A549 (cell line): ENCODE measurements at regions not wholly inside any gene's neighbourhood (a gene's known extent, or its start where the extent isn't known, plus 50 kb on each side); places are given as distances from the start of the nearest gene placed in this dataset.

Source experiments
- ATAC-seq, 2 experiments: fragments of 200-7000 bp in 1 of 2; fragments of >200 bp in 1 of 2; cut with Nextera tagmentation in 1 of 2; cut with Tn5 transposase in 1 of 2; 3 replicates each; pipeline versions ENCODE4 v1.8.0 to v1.9.1; 2018 to 2020; ENCODE audit warnings: mild to moderate bottlenecking in 1 of 2, moderate library complexity in 1 of 2
- CTCF ChIA-PET: fragments of 300-600 bp; sonication (Branson Sonifier 250); formaldehyde crosslinking; extraction: SDS; loops from one replicate; lab custom pipeline; 2021; ENCODE audit warnings: antibody characterized with exemption, inconsistent platforms; lab: Yijun Ruan, JAX
- POLR2A ChIA-PET: fragments of 350-600 bp; formaldehyde crosslinking; extraction: SDS; loops from one replicate; lab custom pipeline; 2021; ENCODE audit warnings: antibody characterized with exemption, inconsistent platforms; lab: Yijun Ruan, JAX
- DNase-seq, 2 experiments: peaks; one replicate each; pipeline versions ENCODE4 v3.0.0 to v3.0.0-alpha.2; 2011 to 2016; ENCODE audit warnings: low read depth in 1 of 2, low spot score in 1 of 2
- FAIRE-seq: peaks from 2 replicates; lab custom pipeline; 2011; peaks lifted over from hg19 to GRCh38; lab: Jason Lieb, UNC
- H3K27ac ChIP-seq, 2 experiments: fragments of >200 bp; sonication (Bioruptor Twin); formaldehyde crosslinking; 3 replicates each; pipeline ENCODE4 v1.5.1; 2016 to 2017
- H3K4me1 ChIP-seq: fragments of >200 bp; sonication (Bioruptor Twin); formaldehyde crosslinking; 3 replicates; pipeline ENCODE4 v1.6.1; 2016
- H3K4me2 ChIP-seq: fragments of >200 bp; sonication (Bioruptor Twin); formaldehyde crosslinking; 3 replicates; pipeline ENCODE4 v1.6.1; 2016
- H3K4me3 ChIP-seq: fragments of >200 bp; sonication (Bioruptor Twin); formaldehyde crosslinking; 3 replicates; pipeline ENCODE4 v1.5.1; 2016
- H3K9me3 ChIP-seq: fragments of >200 bp; sonication (Bioruptor Twin); formaldehyde crosslinking; 3 replicates; pipeline ENCODE4 v1.6.1; 2016
- CHD4 ChIP-seq: fragments of 200-600 bp; sonication (generic); IDR thresholded peaks from 2 replicates; pipeline ENCODE4 v1.6.1; 2016; ENCODE audit warnings: antibody characterized with exemption, mild to moderate bottlenecking, borderline replicate concordance
- EHF ChIP-seq: fragments of 250-450 bp; sonication (Bioruptor Pico); IDR thresholded peaks from 2 replicates; pipeline ENCODE4 v1.5.0; 2020; ENCODE audit warnings: mild to moderate bottlenecking
- EHMT2 ChIP-seq: fragments of 200-600 bp; sonication (generic); IDR thresholded peaks from 2 replicates; pipeline ENCODE4 v1.6.1; 2016; ENCODE audit warnings: antibody characterized with exemption, low read depth, mild to moderate bottlenecking, moderate library complexity
- ESRRA ChIP-seq: fragments of 150-350 bp; IDR thresholded peaks from 2 replicates; pipeline ENCODE4 v1.6.1; 2014; ENCODE audit warnings: mild to moderate bottlenecking, low read length, borderline replicate concordance
- GATA3 ChIP-seq: IDR thresholded peaks from 2 replicates; pipeline ENCODE4 v1.6.1; 2012; ENCODE audit warnings: borderline replicate concordance
- HDAC2 ChIP-seq: fragments of 200-600 bp; sonication (generic); IDR thresholded peaks from 2 replicates; pipeline ENCODE4 v1.6.1; 2016
- HOXA7 ChIP-seq: fragments of 250-450 bp; sonication (Bioruptor Pico); IDR thresholded peaks from 2 replicates; pipeline ENCODE4 v1.5.0; 2020; ENCODE audit warnings: mild to moderate bottlenecking, moderate library complexity
- HOXB13 ChIP-seq: fragments of 250-450 bp; sonication (Bioruptor Pico); IDR thresholded peaks from 2 replicates; pipeline ENCODE4 v1.5.0; 2020; ENCODE audit warnings: low read depth, mild to moderate bottlenecking, moderate library complexity
- HOXB5 ChIP-seq: fragments of 250-450 bp; sonication (Bioruptor Pico); IDR thresholded peaks from 2 replicates; pipeline ENCODE4 v1.5.0; 2020; ENCODE audit warnings: mild to moderate bottlenecking, moderate library complexity
- KDM1A ChIP-seq: fragments of 200-600 bp; sonication (generic); IDR thresholded peaks from 2 replicates; pipeline ENCODE4 v1.6.1; 2016; ENCODE audit warnings: low read depth, mild to moderate bottlenecking
- KDM5A ChIP-seq: fragments of 200-600 bp; sonication (generic); IDR thresholded peaks from 2 replicates; pipeline ENCODE4 v1.6.1; 2016; ENCODE audit warnings: antibody characterized with exemption, mild to moderate bottlenecking
- NR3C1 ChIP-seq: fragments of >200 bp; sonication (Bioruptor Twin); formaldehyde crosslinking; IDR thresholded peaks from 3 replicates; pipeline ENCODE4 v1.6.1; 2017
- PBX3 ChIP-seq: IDR thresholded peaks from 2 replicates; pipeline ENCODE4 v1.6.1; 2012
- PHF8 ChIP-seq: fragments of 200-600 bp; sonication (generic); IDR thresholded peaks from 2 replicates; pipeline ENCODE4 v1.6.1; 2016; ENCODE audit warnings: low read depth, mild to moderate bottlenecking, antibody characterized with exemption, moderate library complexity, borderline replicate concordance
- RAD21 ChIP-seq, 2 experiments: fragments of >200 bp in 1 of 2; sonication (Bioruptor Twin) in 1 of 2; formaldehyde crosslinking in 1 of 2; IDR thresholded peaks in 1 of 2; conservative IDR thresholded peaks in 1 of 2; 2 replicates in 1 of 2; 3 replicates in 1 of 2; pipeline ENCODE4 v1.6.1; 2012 to 2018; ENCODE audit warnings: inconsistent platforms in 1 of 2
- RNF2 ChIP-seq: fragments of 200-600 bp; sonication (generic); IDR thresholded peaks from 2 replicates; pipeline ENCODE4 v1.6.1; 2016; ENCODE audit warnings: low read depth, mild to moderate bottlenecking, antibody characterized with exemption, moderate library complexity, borderline replicate concordance
- SMC3 ChIP-seq: fragments of >200 bp; sonication (Bioruptor Twin); formaldehyde crosslinking; IDR thresholded peaks from 3 replicates; pipeline ENCODE4 v1.6.1; 2018; ENCODE audit warnings: inconsistent platforms
- ZFP36 ChIP-seq: fragments of 450-650 bp; IDR thresholded peaks from 2 replicates; pipeline ENCODE4 v1.6.1; 2014; ENCODE audit warnings: borderline replicate concordance; ENCODE audit not compliant: partially characterized antibody
- ZNF302 ChIP-seq: fragments of 250-450 bp; sonication (Bioruptor Pico); IDR thresholded peaks from 2 replicates; pipeline ENCODE4 v1.9.0; 2021; ENCODE audit warnings: inconsistent platforms, mild to moderate bottlenecking, moderate library complexity
- WGBS: methylation state at CpG from one replicate; pipeline ENCODE4 v1.1.6; 2017; ENCODE audit errors: missing lambda C conversion rate; 5-methylcytosine and 5-hydroxymethylcytosine counted together
- TF ChIP-seq, protein P1 (sequence below): fragments of >200 bp; sonication (Bioruptor Twin); formaldehyde crosslinking; IDR thresholded peaks from 3 replicates; pipeline ENCODE4 v1.6.1; 2016
- TF ChIP-seq, protein P2 (sequence below): fragments of >200 bp; sonication (Bioruptor Twin); formaldehyde crosslinking; IDR thresholded peaks from 3 replicates; pipeline ENCODE4 v1.5.1; 2016

DNA sequence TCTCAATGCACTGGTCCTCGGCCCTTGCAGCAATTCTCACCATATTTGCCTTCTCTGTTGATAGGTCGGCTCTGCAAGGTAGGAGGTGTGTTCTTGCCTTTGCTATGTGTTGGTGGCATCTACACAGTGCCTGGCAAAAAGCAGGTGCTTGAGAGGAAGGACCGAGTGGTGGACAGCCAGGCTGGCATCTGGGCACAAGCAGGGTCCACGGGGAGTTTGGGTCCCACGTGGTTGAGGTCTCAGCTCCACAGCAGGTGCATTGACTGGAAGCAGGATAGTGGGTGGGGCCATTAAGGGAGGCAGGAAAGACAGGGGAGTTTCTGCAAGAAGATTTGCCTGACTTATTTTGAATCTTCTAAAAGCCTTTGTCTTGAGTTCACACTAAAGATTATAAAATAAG lies 81.2 kb upstream of the WNT4 start:
- CTCF ChIA-PET = no interaction called here
- Histone ChIP-seq H3K27ac (no peak overlapping the region), H3K4me1 (peaks cover 9% of the 10 kb centered on the region), H3K9me3 (no peaks in the 10 kb centered on the region), H3K4me3 (no peak overlapping the region), H3K4me2 (no peak overlapping the region)
- ATAC-seq (no peak), FAIRE-seq (no peak), DNase-seq (no peak)
- POLR2A ChIA-PET = no interaction called here
- 38% methylated on average over 4 of the region's 5 CpGs for WGBS
- TF ChIP-seq RNF2 = no peak
- no peak for TF ChIP-seq HOXB13
- TF ChIP-seq NR3C1 = no peak
- TF ChIP-seq ESRRA = no peak
- TF ChIP-seq, protein P1, sequence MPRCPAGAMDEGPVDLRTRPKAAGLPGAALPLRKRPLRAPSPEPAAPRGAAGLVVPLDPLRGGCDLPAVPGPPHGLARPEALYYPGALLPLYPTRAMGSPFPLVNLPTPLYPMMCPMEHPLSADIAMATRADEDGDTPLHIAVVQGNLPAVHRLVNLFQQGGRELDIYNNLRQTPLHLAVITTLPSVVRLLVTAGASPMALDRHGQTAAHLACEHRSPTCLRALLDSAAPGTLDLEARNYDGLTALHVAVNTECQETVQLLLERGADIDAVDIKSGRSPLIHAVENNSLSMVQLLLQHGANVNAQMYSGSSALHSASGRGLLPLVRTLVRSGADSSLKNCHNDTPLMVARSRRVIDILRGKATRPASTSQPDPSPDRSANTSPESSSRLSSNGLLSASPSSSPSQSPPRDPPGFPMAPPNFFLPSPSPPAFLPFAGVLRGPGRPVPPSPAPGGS = no peak

GRCh38 chr1:22224631-22225030 lies 81.7 kb upstream of the WNT4 start:
- Histone ChIP-seq H3K4me3 (no peak overlapping the region), H3K9me3 (no peaks in the 10 kb centered on the region), H3K4me1 (peaks cover 15% of the 10 kb centered on the region), H3K4me2 (no peak overlapping the region)
- no peak for DNase-seq
- no peak for ATAC-seq
- CTCF ChIA-PET = interaction anchor here (0.6 kb wide), 1 partner anchor 162 kb away, joined by 4 read pairs; no protein-coding TSS in a partner anchor
- WGBS = 38% methylated on average over 1 of the region's 1 CpG
- no peak for FAIRE-seq
- TF ChIP-seq, protein P1 = no peak
- no peak for TF ChIP-seq HOXA7
- TF ChIP-seq ZNF302 = no peak
- TF ChIP-seq, all 56 proteins: peak for 0
- POLR2A ChIA-PET = no interaction called here
- H3K27ac ChIP-seq = no peak overlapping the region

DNA sequence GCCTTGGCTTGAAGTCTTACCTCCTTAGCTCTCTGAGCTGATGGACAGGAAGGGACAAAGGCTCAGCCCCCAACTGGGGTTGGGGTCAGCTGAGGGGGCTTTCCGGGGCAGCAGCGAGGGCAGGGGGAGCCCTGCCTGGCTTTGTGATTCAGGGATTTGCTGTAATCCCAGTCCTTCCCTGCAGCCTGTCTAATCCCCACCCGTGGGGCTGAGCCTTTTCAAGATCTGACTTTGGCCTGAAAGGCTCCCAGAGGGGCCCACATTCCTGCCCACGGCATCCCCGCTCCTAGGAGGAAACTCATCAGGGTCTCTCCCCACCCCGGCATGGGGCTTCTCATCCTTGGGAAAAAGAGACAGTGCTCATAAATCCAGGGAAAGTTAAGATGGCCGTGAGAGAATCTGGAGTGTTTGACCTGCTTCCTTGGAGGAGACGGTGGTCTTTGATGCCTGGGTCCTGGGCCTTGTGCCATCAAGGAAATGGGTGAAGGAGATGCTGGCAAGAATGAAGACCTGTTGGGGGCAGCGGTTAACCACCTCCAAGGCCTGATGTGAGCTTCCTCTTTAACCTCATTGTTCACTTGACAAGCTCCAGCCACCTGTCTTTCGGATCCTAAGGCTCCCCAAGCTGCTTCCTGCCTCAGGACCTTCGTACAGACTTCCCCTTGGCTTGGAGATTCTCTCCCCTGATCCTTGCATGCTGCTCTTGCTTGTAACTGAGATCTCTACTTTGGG lies 83.1 kb upstream of the WNT4 start:
- H3K27ac ChIP-seq = no peak overlapping the region
- H3K4me2 ChIP-seq = no peak overlapping the region
- FAIRE-seq (no peak), DNase-seq (peak in 1 of 2 experiments; percentile 18), ATAC-seq (no peak)
- 86% methylated on average over 7 of the region's 11 CpGs for WGBS
- H3K4me1 ChIP-seq = peaks cover 23% of the 10 kb centered on the region
- H3K9me3 ChIP-seq = no peaks in the 10 kb centered on the region
- no peak overlapping the region for H3K4me3 ChIP-seq
- TF ChIP-seq HDAC2 (no peak), RAD21 (conservative IDR thresholded peaks at IDR 0.05 in 1 of 2, IDR thresholded peaks at IDR 0.05 in 1 of 2) (peak in 1 of 2 experiments; percentile 5; a peak in 1 of 5 replicates)
- POLR2A ChIA-PET = no interaction called here
- CTCF ChIA-PET = no interaction called here

DNA sequence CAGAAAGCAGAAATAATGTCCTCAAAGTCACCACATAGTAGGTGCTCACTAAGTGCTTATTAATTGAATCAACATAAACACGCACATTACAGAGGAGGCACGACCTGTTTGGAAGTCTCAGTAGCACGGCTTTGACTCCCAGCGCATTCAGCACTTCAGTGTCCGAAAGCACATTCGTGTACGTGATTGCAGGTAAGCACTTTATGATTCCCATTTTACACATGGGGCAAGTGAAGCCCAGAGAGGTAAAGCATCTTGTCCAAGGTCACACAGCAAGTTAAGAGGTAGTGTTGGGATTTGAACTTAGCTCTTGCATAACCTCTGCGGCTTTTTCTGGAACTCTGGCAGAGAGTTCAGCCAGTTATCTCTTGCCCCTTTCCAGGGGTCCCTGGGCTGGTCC lies 85.2 kb upstream of the WNT4 start:
- no peaks in the 10 kb centered on the region for H3K9me3 ChIP-seq
- POLR2A ChIA-PET = no interaction called here
- no peak for TF ChIP-seq HOXB5 (CRISPR knock-in tag)
- no peak for TF ChIP-seq SMC3
- peak; percentile 56 for TF ChIP-seq ZFP36
- peaks cover 23% of the 10 kb centered on the region for H3K4me1 ChIP-seq
- peak overlapping the region; percentile 63; the same call in 1 of the 3 replicates for H3K4me2 ChIP-seq
- CTCF ChIA-PET = no interaction called here
- DNase-seq (no peak), ATAC-seq (no peak), FAIRE-seq (no peak)
- H3K27ac ChIP-seq = peak overlapping the region in 1 of 2 experiments; percentile 69; a peak in 2 of 6 replicates
- 90% methylated on average over 8 of the region's 8 CpGs for WGBS
- no peak overlapping the region for H3K4me3 ChIP-seq

GRCh38 chr1:22228505-22228911 lies 85.6 kb upstream of the WNT4 start:
- Histone ChIP-seq H3K27ac (peak overlapping the region in 1 of 2 experiments; percentile 69; a peak in 2 of 6 replicates), H3K9me3 (no peaks in the 10 kb centered on the region), H3K4me2 (peak overlapping the region; percentile 63), H3K4me3 (no peak overlapping the region), H3K4me1 (peaks cover 23% of the 10 kb centered on the region)
- ATAC-seq (peak; percentile 49 to 57; a peak in 5 of 6 replicates), FAIRE-seq (no peak), DNase-seq (peak; percentile 34 to 36)
- CTCF ChIA-PET = interaction anchor here (2.0 kb wide), 1 partner anchor 47 kb away, joined by 9 read pairs; no protein-coding TSS in a partner anchor
- WGBS = 42% methylated on average over 2 of the region's 7 CpGs
- POLR2A ChIA-PET = no interaction called here
- TF ChIP-seq PHF8 (no peak), PBX3 (no peak), HOXB5 (CRISPR knock-in tag) (no peak), KDM1A (no peak), EHF (CRISPR knock-in tag) (no peak), KDM5A (no peak), CHD4 (no peak), ZNF302 (no peak), HOXB13 (no peak), EHMT2 (no peak), GATA3 (no peak)
- TF ChIP-seq, protein P2, sequence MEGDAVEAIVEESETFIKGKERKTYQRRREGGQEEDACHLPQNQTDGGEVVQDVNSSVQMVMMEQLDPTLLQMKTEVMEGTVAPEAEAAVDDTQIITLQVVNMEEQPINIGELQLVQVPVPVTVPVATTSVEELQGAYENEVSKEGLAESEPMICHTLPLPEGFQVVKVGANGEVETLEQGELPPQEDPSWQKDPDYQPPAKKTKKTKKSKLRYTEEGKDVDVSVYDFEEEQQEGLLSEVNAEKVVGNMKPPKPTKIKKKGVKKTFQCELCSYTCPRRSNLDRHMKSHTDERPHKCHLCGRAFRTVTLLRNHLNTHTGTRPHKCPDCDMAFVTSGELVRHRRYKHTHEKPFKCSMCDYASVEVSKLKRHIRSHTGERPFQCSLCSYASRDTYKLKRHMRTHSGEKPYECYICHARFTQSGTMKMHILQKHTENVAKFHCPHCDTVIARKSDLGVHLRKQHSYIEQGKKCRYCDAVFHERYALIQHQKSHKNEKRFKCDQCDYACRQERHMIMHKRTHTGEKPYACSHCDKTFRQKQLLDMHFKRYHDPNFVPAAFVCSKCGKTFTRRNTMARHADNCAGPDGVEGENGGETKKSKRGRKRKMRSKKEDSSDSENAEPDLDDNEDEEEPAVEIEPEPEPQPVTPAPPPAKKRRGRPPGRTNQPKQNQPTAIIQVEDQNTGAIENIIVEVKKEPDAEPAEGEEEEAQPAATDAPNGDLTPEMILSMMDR = no peak
